Bronchial epithelial cell (primary cell): ENCODE measurements at regions not wholly inside any gene's neighbourhood (a gene's known extent, or its start where the extent isn't known, plus 50 kb on each side); places are given as distances from the start of the nearest gene placed in this dataset.

Experiments used
- DNase-seq: peaks from one replicate; pipeline ENCODE4 v3.0.0-alpha.2; 2010; ENCODE audit warnings: low read depth
- FAIRE-seq: peaks from 2 replicates; lab custom pipeline; 2011; peaks lifted over from hg19 to GRCh38; lab: Jason Lieb, UNC
- H3K27me3 ChIP-seq: 2 replicates; pipeline ENCODE4 v1.5.1; 2011; ENCODE audit warnings: low read length; ENCODE audit not compliant: control insufficient read depth, insufficient read depth
- H3K36me3 ChIP-seq: 2 replicates; pipeline ENCODE4 v1.5.1; 2011; ENCODE audit warnings: low read length; ENCODE audit not compliant: control insufficient read depth, insufficient read depth
- H3K4me3 ChIP-seq: 2 replicates; pipeline ENCODE4 v1.5.1; 2011; ENCODE audit warnings: mild to moderate bottlenecking, low read depth, low read length, control low read depth
- CTCF ChIP-seq: IDR thresholded peaks from 2 replicates; pipeline ENCODE4 v1.5.1; 2011; ENCODE audit warnings: mild to moderate bottlenecking, moderate library complexity, low read length, control low read depth, inconsistent platforms; ENCODE audit not compliant: insufficient read depth, severe bottlenecking

- H3K4me3 ChIP-seq: no peak overlapping the region
- peaks cover 3% of the 10 kb centered on the region for H3K27me3 ChIP-seq
- no peak for DNase-seq
- no peak for TF ChIP-seq CTCF
- H3K36me3 ChIP-seq: no peaks in the 10 kb centered on the region
- FAIRE-seq: no peak
These were observed 50.1 kb upstream of the PDE4D start for GRCh38 chr5:59943452-59944113.
